ENCODE measurements at regions not wholly inside any gene's neighbourhood (a gene's known extent, or its start where the extent isn't known, plus 50 kb on each side); places are given as distances from the start of the nearest gene placed in this dataset.
A peak's percentile ranks its signal among the peaks of the same experiment; 100 is the strongest.

- no peak overlapping the region for H3K27ac ChIP-seq
- no peak for TF ChIP-seq POLR2A (IDR thresholded peaks at IDR 0.05)
- TF ChIP-seq CTCF (IDR thresholded peaks at IDR 0.05) = peak in 2 of 3 experiments; percentile 40 to 66
- no peaks in the 10 kb centered on the region for H3K36me3 ChIP-seq (ENCODE audit: low read depth, missing control alignments)
- peak; percentile 71 for DNase-seq
- WGBS, 2 donors = 21 to 25% methylated on average over 17 of the region's 17 CpGs
- no peaks in the 10 kb centered on the region for H3K4me1 ChIP-seq
- no peak overlapping the region for H3K4me3 ChIP-seq
- H3K9me3 ChIP-seq = no peaks in the 10 kb centered on the region
- no peaks in the 10 kb centered on the region for H3K27me3 ChIP-seq
- intact Hi-C loops (cut with DNase I; ENCODE audit: low total_unique reads) = no loop called here
Measured at GRCh38 chr6:30411515-30412207, 66.7 kb downstream of the RPP21 start.

GRCh38 chr6:30418448-30418847 is 70.9 kb upstream of the HLA-E start:
- DNase-seq = no peak
- H3K36me3 ChIP-seq (ENCODE audit: low read depth, missing control alignments) = no peaks in the 10 kb centered on the region
- intact Hi-C loops (cut with DNase I; ENCODE audit: low total_unique reads) = no loop called here
- no peak overlapping the region for H3K4me3 ChIP-seq
- no peaks in the 10 kb centered on the region for H3K4me1 ChIP-seq
- H3K27ac ChIP-seq = no peak overlapping the region
- H3K27me3 ChIP-seq = no peaks in the 10 kb centered on the region
- H3K9me3 ChIP-seq = no peaks in the 10 kb centered on the region
- 83 to 85% methylated on average over 13 of the region's 13 CpGs for WGBS, 2 donors
- TF ChIP-seq CTCF (IDR thresholded peaks at IDR 0.05) = no peak
- no peak for TF ChIP-seq POLR2A (IDR thresholded peaks at IDR 0.05)

- Histone ChIP-seq H3K9me3 (no peaks in the 10 kb centered on the region), H3K27me3 (no peaks in the 10 kb centered on the region), H3K36me3 (ENCODE audit: low read depth, missing control alignments) (no peaks in the 10 kb centered on the region), H3K4me1 (no peaks in the 10 kb centered on the region), H3K27ac (no peak overlapping the region), H3K4me3 (no peak overlapping the region)
- no peak for DNase-seq
- 72 to 78% methylated on average over 3 of the region's 3 CpGs for WGBS, 2 donors
- TF ChIP-seq CTCF (IDR thresholded peaks at IDR 0.05) (no peak), POLR2A (IDR thresholded peaks at IDR 0.05) (no peak)
- intact Hi-C loops (cut with DNase I; ENCODE audit: low total_unique reads) = no loop called here
Measured at GRCh38 chr6:30424549-30424948, 64.8 kb upstream of the HLA-E start.

All from testis (tissue), 2 donors.